HepG2 (cell line): ENCODE measurements at regions not wholly inside any gene's neighbourhood (a gene's known extent, or its start where the extent isn't known, plus 50 kb on each side); places are given as distances from the start of the nearest gene placed in this dataset.

Experiments used
- ATAC-seq: fragments of 200-7000 bp; cut with Tn5 transposase; 3 replicates; pipeline ENCODE4 v1.9.1; 2020; ENCODE audit warnings: mild to moderate bottlenecking, moderate library complexity
- BruUV-seq: library from RNA; stranded (reverse); fragments of 400-500 nt; replicated peaks from 2 replicates; lab custom pipeline; 2021; lab: Mats Ljungman, UMichigan
- CTCF ChIA-PET: fragments of 300-600 bp; formaldehyde crosslinking; extraction: SDS; loops from one replicate; lab custom pipeline; 2021; ENCODE audit warnings: low total read pairs, inconsistent platforms, low intra/inter-chr PET ratio; lab: Yijun Ruan, JAX
- POLR2A ChIA-PET: fragments of 350-600 bp; sonication (Branson Sonifier 250); formaldehyde crosslinking; loops from one replicate; lab custom pipeline; 2020; ENCODE audit warnings: antibody characterized with exemption, inconsistent platforms; lab: Yijun Ruan, JAX
- DNase-seq: peaks from one replicate; pipeline ENCODE4 v3.0.0-alpha.2; 2015; ENCODE audit warnings: low spot score
- FAIRE-seq: peaks from 3 replicates; lab custom pipeline; 2011; peaks lifted over from hg19 to GRCh38; lab: Jason Lieb, UNC
- H2AFZ ChIP-seq: one replicate; pipeline ENCODE4 v1.6.1; 2011; ENCODE audit warnings: low read length, inconsistent platforms
- H3K27ac ChIP-seq: fragments of 300-600 bp; 3 replicates; pipeline ENCODE4 v1.8.0; 2011; ENCODE audit warnings: mixed run types, mild to moderate bottlenecking, mixed read lengths, low read length, inconsistent platforms; ENCODE audit not compliant: insufficient read depth; ENCODE audit errors: extremely low read length
- H3K27me3 ChIP-seq, 2 experiments: fragments of 200-600 bp in 1 of 2; 2 replicates in 1 of 2; 3 replicates in 1 of 2; pipeline versions ENCODE4 v1.6.0 to v1.8.0; 2011; ENCODE audit warnings: low read length in 2 of 2, mild to moderate bottlenecking in 2 of 2, moderate library complexity in 2 of 2, inconsistent platforms in 1 of 2; ENCODE audit not compliant: insufficient read depth in 2 of 2, control insufficient read depth in 1 of 2
- H3K36me3 ChIP-seq, 2 experiments: fragments of 200-600 bp in 1 of 2; replicated peaks in 1 of 2; 2 replicates in 1 of 2; 3 replicates in 1 of 2; pipeline versions ENCODE4 v1.5.1 to v1.8.0; 2011; ENCODE audit warnings: low read length in 2 of 2, inconsistent platforms in 1 of 2; ENCODE audit not compliant: insufficient read depth in 2 of 2, control insufficient read depth in 1 of 2
- H3K4me1 ChIP-seq: 2 replicates; pipeline ENCODE4 v1.5.1; 2012; ENCODE audit warnings: low read length, inconsistent platforms; ENCODE audit not compliant: insufficient read depth
- H3K4me2 ChIP-seq: 2 replicates; pipeline ENCODE4 v1.6.0; 2011; ENCODE audit warnings: low read depth, low read length, inconsistent platforms
- H3K4me3 ChIP-seq, 3 experiments: fragments of 200-600 bp in 1 of 3; sonication (generic), shearing (Covaris generic) in 1 of 3; replicated peaks in 1 of 3; 2 replicates each; pipeline ENCODE4 v1.5.1; 2011 to 2016; ENCODE audit warnings: low read length in 3 of 3, inconsistent platforms in 2 of 3, low read depth in 2 of 3, mild to moderate bottlenecking in 2 of 3, control low read depth in 1 of 3, mixed read lengths in 1 of 3; ENCODE audit not compliant: insufficient read depth in 1 of 3
- H3K79me2 ChIP-seq: one replicate; pipeline ENCODE4 v1.6.1; 2011; ENCODE audit warnings: low read length, inconsistent platforms; ENCODE audit not compliant: insufficient read depth
- H3K9ac ChIP-seq: 2 replicates; pipeline ENCODE4 v1.6.0; 2011; ENCODE audit warnings: mild to moderate bottlenecking, low read depth, low read length, inconsistent platforms; ENCODE audit not compliant: insufficient read depth
- H3K9me3 ChIP-seq: 2 replicates; pipeline ENCODE4 v1.5.1; 2012; ENCODE audit warnings: mild to moderate bottlenecking, low read length
- H4K20me1 ChIP-seq: 2 replicates; pipeline ENCODE4 v1.6.0; 2011; ENCODE audit warnings: inconsistent platforms, mild to moderate bottlenecking, low read length, moderate library complexity; ENCODE audit not compliant: insufficient read depth
- AGO2 ChIP-seq: fragments of 200-400 bp; formaldehyde crosslinking; optimal IDR thresholded peaks from 2 replicates; pipeline ENCODE3; 2017; ENCODE audit warnings: mild to moderate bottlenecking, low read depth, low read length, moderate library complexity
- CCDC6 ChIP-seq: sonication (generic); formaldehyde crosslinking; IDR thresholded peaks from 2 replicates; pipeline ENCODE4 v1.8.1; 2022; ENCODE audit warnings: mild to moderate bottlenecking, missing genetic modification reagents, moderate library complexity
- DPF2 ChIP-seq: sonication (generic); formaldehyde crosslinking; IDR thresholded peaks from 2 replicates; pipeline ENCODE4 v1.4.0; 2020; ENCODE audit warnings: mild to moderate bottlenecking, low read depth, missing genetic modification reagents, borderline replicate concordance
- JUNB ChIP-seq: sonication (generic); formaldehyde crosslinking; IDR thresholded peaks from 2 replicates; pipeline ENCODE4 v1.8.0; 2022; ENCODE audit warnings: missing genetic modification reagents, mild to moderate bottlenecking, borderline replicate concordance
- NFKBIZ ChIP-seq: IDR thresholded peaks from 2 replicates; pipeline ENCODE4 v1.6.1; 2018; ENCODE audit warnings: missing genetic modification reagents, missing compliant biosample characterization
- NR2F2 ChIP-seq: IDR thresholded peaks from 2 replicates; pipeline ENCODE4 v1.6.1; 2012; ENCODE audit warnings: low read depth, inconsistent platforms, borderline replicate concordance
- ZNF24 ChIP-seq: fragments of 450-650 bp; IDR thresholded peaks from 2 replicates; pipeline ENCODE4 v1.6.1; 2017; ENCODE audit warnings: antibody characterized with exemption, mild to moderate bottlenecking
- ZNF292 ChIP-seq: sonication (generic); formaldehyde crosslinking; IDR thresholded peaks from 2 replicates; pipeline ENCODE4 v1.8.1; 2022; ENCODE audit warnings: mild to moderate bottlenecking, low read depth, missing genetic modification reagents, borderline replicate concordance
- in situ Hi-C: cut with HindIII; loops from 2 replicates; pipeline ENCODE4 v1.10.0; 2017; ENCODE audit warnings: low pct_unique_long_range_greater_than_20kb; ENCODE audit not compliant: extremely low pct_ligation_motif_present
- intact Hi-C: fragments of 100-400 bp; cut with micrococcal nuclease; formaldehyde crosslinking; loops from one replicate; pipeline ENCODE4 v1.10.0; 2022; ENCODE audit not compliant: unreplicated experiment
- TF ChIP-seq, protein P1 (sequence below): sonication (generic); formaldehyde crosslinking; IDR thresholded peaks from 2 replicates; pipeline ENCODE4 v1.8.1; 2023; ENCODE audit warnings: mild to moderate bottlenecking, moderate library complexity, missing genetic modification reagents
- TF ChIP-seq, protein P2 (sequence below): sonication (generic); formaldehyde crosslinking; IDR thresholded peaks from 2 replicates; pipeline ENCODE4 v1.8.1; 2023; ENCODE audit warnings: missing genetic modification reagents, inconsistent platforms, borderline replicate concordance
- TF ChIP-seq, protein P3 (sequence below): sonication (generic); formaldehyde crosslinking; IDR thresholded peaks from 2 replicates; pipeline ENCODE4 v1.4.0; 2020; ENCODE audit warnings: missing genetic modification reagents
- TF ChIP-seq, protein P4 (sequence below): sonication (generic); formaldehyde crosslinking; IDR thresholded peaks from 2 replicates; pipeline ENCODE4 v1.9.0; 2021; ENCODE audit warnings: mild to moderate bottlenecking, missing genetic modification reagents

DNA sequence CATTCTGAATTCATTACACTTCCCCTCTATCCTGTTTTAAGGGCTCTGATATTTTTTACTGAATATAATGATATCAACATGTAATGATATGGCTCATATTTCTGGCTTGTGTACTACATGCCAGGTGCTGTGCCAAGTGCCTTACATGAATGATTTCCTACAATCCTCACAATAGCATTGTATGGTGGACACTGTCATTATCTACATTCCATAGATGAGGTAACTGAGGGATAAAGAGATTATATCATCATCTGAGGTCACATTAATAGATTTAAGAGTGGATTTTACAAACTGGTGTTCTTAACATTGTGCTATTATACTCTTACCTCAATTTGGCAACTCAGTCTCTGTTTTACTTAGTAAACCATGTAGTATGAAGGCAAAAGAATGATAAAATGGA lies 502.0 kb downstream of the LIG4 start:
- CTCF ChIA-PET = no interaction called here
- Histone ChIP-seq H2AFZ (no peak overlapping the region), H3K27me3 (peaks cover 0 to 4% of the 10 kb centered on the region in 2 experiments; a peak in 1 of 5 replicates), H3K4me2 (no peak overlapping the region), H3K36me3 (no peaks in the 10 kb centered on the region), H3K27ac (no peak overlapping the region), H3K4me3 (no peak overlapping the region), H3K79me2 (no peaks in the 10 kb centered on the region), H3K9me3 (no peaks in the 10 kb centered on the region), H3K9ac (no peak overlapping the region), H4K20me1 (no peaks in the 10 kb centered on the region), H3K4me1 (no peaks in the 10 kb centered on the region)
- intact Hi-C loops = no loop called here
- FAIRE-seq = no peak
- POLR2A ChIA-PET = no interaction called here
- BruUV-seq = no TSS peak
- TF ChIP-seq NFKBIZ (CRISPR knock-in tag) (no peak), DPF2 (CRISPR knock-in tag) (no peak), JUNB (no peak), AGO2 (no peak), NR2F2 (no peak), CCDC6 (CRISPR knock-in tag) (no peak), ZNF292 (CRISPR knock-in tag) (no peak), ZNF24 (no peak)
- TF ChIP-seq, protein P1, sequence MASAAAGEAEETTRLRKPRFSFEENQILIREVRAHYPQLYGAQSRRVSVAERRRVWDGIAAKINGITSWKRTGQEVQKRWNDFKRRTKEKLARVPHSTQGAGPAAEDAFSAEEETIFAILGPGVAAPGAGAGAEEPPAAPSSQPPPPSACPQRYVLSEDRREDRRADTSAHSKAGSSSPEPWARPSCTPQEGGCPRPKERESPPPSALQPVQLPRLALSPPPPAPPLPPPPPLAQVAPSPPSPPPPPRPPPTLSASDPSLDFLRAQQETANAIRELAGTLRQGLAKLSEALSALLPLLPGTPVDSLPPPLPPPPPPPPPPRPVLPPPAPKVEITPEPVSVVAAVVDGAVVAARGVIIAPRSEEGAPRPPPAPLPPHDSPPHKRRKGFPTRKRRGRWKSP = no peak
- TF ChIP-seq, protein P2, sequence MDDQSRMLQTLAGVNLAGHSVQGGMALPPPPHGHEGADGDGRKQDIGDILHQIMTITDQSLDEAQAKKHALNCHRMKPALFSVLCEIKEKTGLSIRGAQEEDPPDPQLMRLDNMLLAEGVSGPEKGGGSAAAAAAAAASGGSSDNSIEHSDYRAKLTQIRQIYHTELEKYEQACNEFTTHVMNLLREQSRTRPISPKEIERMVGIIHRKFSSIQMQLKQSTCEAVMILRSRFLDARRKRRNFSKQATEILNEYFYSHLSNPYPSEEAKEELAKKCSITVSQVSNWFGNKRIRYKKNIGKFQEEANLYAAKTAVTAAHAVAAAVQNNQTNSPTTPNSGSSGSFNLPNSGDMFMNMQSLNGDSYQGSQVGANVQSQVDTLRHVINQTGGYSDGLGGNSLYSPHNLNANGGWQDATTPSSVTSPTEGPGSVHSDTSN (CRISPR knock-in tag) = no peak
- TF ChIP-seq, protein P3, sequence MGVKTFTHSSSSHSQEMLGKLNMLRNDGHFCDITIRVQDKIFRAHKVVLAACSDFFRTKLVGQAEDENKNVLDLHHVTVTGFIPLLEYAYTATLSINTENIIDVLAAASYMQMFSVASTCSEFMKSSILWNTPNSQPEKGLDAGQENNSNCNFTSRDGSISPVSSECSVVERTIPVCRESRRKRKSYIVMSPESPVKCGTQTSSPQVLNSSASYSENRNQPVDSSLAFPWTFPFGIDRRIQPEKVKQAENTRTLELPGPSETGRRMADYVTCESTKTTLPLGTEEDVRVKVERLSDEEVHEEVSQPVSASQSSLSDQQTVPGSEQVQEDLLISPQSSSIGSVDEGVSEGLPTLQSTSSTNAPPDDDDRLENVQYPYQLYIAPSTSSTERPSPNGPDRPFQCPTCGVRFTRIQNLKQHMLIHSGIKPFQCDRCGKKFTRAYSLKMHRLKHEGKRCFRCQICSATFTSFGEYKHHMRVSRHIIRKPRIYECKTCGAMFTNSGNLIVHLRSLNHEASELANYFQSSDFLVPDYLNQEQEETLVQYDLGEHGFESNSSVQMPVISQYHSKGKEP = no peak
- TF ChIP-seq, protein P4, sequence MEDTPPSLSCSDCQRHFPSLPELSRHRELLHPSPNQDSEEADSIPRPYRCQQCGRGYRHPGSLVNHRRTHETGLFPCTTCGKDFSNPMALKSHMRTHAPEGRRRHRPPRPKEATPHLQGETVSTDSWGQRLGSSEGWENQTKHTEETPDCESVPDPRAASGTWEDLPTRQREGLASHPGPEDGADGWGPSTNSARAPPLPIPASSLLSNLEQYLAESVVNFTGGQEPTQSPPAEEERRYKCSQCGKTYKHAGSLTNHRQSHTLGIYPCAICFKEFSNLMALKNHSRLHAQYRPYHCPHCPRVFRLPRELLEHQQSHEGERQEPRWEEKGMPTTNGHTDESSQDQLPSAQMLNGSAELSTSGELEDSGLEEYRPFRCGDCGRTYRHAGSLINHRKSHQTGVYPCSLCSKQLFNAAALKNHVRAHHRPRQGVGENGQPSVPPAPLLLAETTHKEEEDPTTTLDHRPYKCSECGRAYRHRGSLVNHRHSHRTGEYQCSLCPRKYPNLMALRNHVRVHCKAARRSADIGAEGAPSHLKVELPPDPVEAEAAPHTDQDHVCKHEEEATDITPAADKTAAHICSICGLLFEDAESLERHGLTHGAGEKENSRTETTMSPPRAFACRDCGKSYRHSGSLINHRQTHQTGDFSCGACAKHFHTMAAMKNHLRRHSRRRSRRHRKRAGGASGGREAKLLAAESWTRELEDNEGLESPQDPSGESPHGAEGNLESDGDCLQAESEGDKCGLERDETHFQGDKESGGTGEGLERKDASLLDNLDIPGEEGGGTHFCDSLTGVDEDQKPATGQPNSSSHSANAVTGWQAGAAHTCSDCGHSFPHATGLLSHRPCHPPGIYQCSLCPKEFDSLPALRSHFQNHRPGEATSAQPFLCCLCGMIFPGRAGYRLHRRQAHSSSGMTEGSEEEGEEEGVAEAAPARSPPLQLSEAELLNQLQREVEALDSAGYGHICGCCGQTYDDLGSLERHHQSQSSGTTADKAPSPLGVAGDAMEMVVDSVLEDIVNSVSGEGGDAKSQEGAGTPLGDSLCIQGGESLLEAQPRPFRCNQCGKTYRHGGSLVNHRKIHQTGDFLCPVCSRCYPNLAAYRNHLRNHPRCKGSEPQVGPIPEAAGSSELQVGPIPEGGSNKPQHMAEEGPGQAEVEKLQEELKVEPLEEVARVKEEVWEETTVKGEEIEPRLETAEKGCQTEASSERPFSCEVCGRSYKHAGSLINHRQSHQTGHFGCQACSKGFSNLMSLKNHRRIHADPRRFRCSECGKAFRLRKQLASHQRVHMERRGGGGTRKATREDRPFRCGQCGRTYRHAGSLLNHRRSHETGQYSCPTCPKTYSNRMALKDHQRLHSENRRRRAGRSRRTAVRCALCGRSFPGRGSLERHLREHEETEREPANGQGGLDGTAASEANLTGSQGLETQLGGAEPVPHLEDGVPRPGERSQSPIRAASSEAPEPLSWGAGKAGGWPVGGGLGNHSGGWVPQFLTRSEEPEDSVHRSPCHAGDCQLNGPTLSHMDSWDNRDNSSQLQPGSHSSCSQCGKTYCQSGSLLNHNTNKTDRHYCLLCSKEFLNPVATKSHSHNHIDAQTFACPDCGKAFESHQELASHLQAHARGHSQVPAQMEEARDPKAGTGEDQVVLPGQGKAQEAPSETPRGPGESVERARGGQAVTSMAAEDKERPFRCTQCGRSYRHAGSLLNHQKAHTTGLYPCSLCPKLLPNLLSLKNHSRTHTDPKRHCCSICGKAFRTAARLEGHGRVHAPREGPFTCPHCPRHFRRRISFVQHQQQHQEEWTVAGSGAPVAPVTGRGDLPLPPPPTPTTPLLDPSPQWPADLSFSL (CRISPR knock-in tag) = no peak
- in situ Hi-C loops = no loop called here
- ATAC-seq = no peak
- DNase-seq = no peak
